Liver (tissue), 3 donors: ENCODE measurements at regions not wholly inside any gene's neighbourhood (a gene's known extent, or its start where the extent isn't known, plus 50 kb on each side); places are given as distances from the start of the nearest gene placed in this dataset.

Experiments
- EGR1 ChIP-seq, 2 donors: IDR thresholded peaks; 2 replicates each; pipeline ENCODE4 v1.6.1; 2016 to 2018; ENCODE audit warnings: antibody characterized with exemption in 2 of 2, low read depth in 2 of 2
- GABPA ChIP-seq, 2 donors: IDR thresholded peaks in 1 of 2; conservative IDR thresholded peaks in 1 of 2; 2 replicates each; pipeline ENCODE4 v1.6.1; 2016; ENCODE audit warnings: antibody characterized with exemption in 2 of 2, mild to moderate bottlenecking in 1 of 2, moderate library complexity in 1 of 2
- HNF4A ChIP-seq, 2 donors: conservative IDR thresholded peaks; 2 replicates each; pipeline ENCODE4 v1.6.1; 2016; ENCODE audit warnings: antibody characterized with exemption in 2 of 2, mild to moderate bottlenecking in 2 of 2
- RAD21 ChIP-seq, 2 donors: IDR thresholded peaks; 2 replicates each; pipeline ENCODE4 v1.6.1; 2016; ENCODE audit warnings: antibody characterized with exemption in 2 of 2, mild to moderate bottlenecking in 2 of 2
- TAF1 ChIP-seq: conservative IDR thresholded peaks from 2 replicates; pipeline ENCODE4 v1.6.1; 2016; ENCODE audit warnings: antibody characterized with exemption, mild to moderate bottlenecking
- TF ChIP-seq, protein P1 (sequence below): fragments of 150-350 bp; IDR thresholded peaks from 2 replicates; pipeline ENCODE4 v1.5.1; 2017; ENCODE audit warnings: improper control_type of control experiment, low read depth, low read length; ENCODE audit not compliant: missing input control
- donor health status: healthy.
- donor health status: healthy.

DNA sequence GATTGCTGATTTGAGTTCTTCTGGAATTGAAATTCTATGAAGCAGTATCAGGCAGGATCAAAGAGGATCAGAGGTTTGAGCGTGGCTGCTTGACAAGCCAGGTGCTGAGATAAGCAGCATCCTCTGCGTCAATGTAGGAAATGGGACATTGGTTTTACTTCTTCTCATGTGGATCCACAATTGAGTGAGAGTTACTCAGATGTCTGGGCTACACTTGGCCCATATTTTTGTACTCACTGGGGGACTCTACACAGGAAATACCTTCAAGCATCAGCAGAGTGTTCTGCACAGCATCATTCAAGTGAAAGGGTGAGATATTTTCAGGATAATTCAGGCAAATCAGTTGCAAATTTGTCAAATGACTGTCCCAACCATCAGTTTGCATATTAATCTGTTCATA is 613.9 kb upstream of the ARID1B start:
- no peak for TF ChIP-seq RAD21 (IDR thresholded peaks at IDR 0.05)
- TF ChIP-seq TAF1 = no peak
- TF ChIP-seq, protein P1, sequence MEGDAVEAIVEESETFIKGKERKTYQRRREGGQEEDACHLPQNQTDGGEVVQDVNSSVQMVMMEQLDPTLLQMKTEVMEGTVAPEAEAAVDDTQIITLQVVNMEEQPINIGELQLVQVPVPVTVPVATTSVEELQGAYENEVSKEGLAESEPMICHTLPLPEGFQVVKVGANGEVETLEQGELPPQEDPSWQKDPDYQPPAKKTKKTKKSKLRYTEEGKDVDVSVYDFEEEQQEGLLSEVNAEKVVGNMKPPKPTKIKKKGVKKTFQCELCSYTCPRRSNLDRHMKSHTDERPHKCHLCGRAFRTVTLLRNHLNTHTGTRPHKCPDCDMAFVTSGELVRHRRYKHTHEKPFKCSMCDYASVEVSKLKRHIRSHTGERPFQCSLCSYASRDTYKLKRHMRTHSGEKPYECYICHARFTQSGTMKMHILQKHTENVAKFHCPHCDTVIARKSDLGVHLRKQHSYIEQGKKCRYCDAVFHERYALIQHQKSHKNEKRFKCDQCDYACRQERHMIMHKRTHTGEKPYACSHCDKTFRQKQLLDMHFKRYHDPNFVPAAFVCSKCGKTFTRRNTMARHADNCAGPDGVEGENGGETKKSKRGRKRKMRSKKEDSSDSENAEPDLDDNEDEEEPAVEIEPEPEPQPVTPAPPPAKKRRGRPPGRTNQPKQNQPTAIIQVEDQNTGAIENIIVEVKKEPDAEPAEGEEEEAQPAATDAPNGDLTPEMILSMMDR = no peak
- no peak for TF ChIP-seq HNF4A (conservative IDR thresholded peaks at IDR 0.05)
- TF ChIP-seq EGR1 (IDR thresholded peaks at IDR 0.05; ENCODE audit: low read depth in 2 of 2) = no peak
- TF ChIP-seq GABPA (IDR thresholded peaks at IDR 0.05 in 1 of 2, conservative IDR thresholded peaks at IDR 0.05 in 1 of 2) = no peak
